ENCODE measurements at regions not wholly inside any gene's neighbourhood (a gene's known extent, or its start where the extent isn't known, plus 50 kb on each side); places are given as distances from the start of the nearest gene placed in this dataset.

- TF ChIP-seq CTCF (IDR thresholded peaks at IDR 0.05): no peak
- no peak for TF ChIP-seq EZH2 (IDR thresholded peaks at IDR 0.05)
- TF ChIP-seq EZH2phosphoT487 (IDR thresholded peaks at IDR 0.05): no peak
These were observed 1040.3 kb downstream of the SOCS6 start for GRCh38 chr18:71329114-71329513.
